K562 (cell line): ENCODE measurements at regions not wholly inside any gene's neighbourhood (a gene's known extent, or its start where the extent isn't known, plus 50 kb on each side); places are given as distances from the start of the nearest gene placed in this dataset.

Source experiments
- ATAC-seq: fragments of 200-7000 bp; cut with Tn5 transposase; 3 replicates; pipeline ENCODE4 v1.9.1; 2020; ENCODE audit warnings: moderate library complexity
- BruUV-seq: library from RNA; stranded (reverse); fragments of 400-500 nt; replicated peaks from 2 replicates; lab custom pipeline; 2021; lab: Mats Ljungman, UMichigan
- CTCF ChIA-PET: fragments of 300-600 bp; formaldehyde crosslinking; extraction: SDS; loops from one replicate; lab custom pipeline; 2021; ENCODE audit warnings: low intra/inter-chr PET ratio; lab: Yijun Ruan, JAX
- POLR2A ChIA-PET: fragments of 300-600, 350-650 bp; sonication (Branson Sonifier 250); formaldehyde crosslinking; extraction: SDS; loops from one replicate; lab custom pipeline; 2021; ENCODE audit warnings: antibody characterized with exemption, inconsistent platforms; lab: Yijun Ruan, JAX
- DNase-seq, 4 experiments: peaks; one replicate each; pipeline versions ENCODE4 v3.0.0 to v3.0.0-alpha.2; 2011 to 2018; ENCODE audit warnings: low spot score in 3 of 4, mixed read lengths in 3 of 4; ENCODE audit errors: extremely low read depth in 1 of 4
- FAIRE-seq: peaks from 2 replicates; lab custom pipeline; 2011; peaks lifted over from hg19 to GRCh38; lab: Jason Lieb, UNC
- H2AFZ ChIP-seq: 2 replicates; pipeline ENCODE4 v1.6.0; 2011; ENCODE audit warnings: low read depth, low read length, control low read depth, inconsistent platforms
- H3K27ac ChIP-seq: fragments of 200-600 bp; 3 replicates; pipeline ENCODE4 v1.8.0; 2011; ENCODE audit warnings: low read depth, mild to moderate bottlenecking, control low read depth, inconsistent platforms, low read length, moderate library complexity, mixed read lengths; ENCODE audit errors: extremely low read depth
- H3K27me3 ChIP-seq, 2 experiments: fragments of 300-600 bp in 1 of 2; 2 replicates in 1 of 2; 3 replicates in 1 of 2; pipeline versions ENCODE4 v1.6.0 to v1.8.0; 2011; ENCODE audit warnings: inconsistent platforms in 2 of 2, low read length in 2 of 2, mild to moderate bottlenecking in 1 of 2, mixed read lengths in 1 of 2, moderate library complexity in 1 of 2; ENCODE audit not compliant: control insufficient read depth in 2 of 2, insufficient read depth in 2 of 2
- H3K36me3 ChIP-seq: fragments of 300-600 bp; 3 replicates; pipeline ENCODE4 v1.8.0; 2011; ENCODE audit warnings: mild to moderate bottlenecking, low read length, inconsistent platforms; ENCODE audit not compliant: control insufficient read depth, insufficient read depth
- H3K4me1 ChIP-seq, 2 experiments: fragments of 200-600 bp in 1 of 2; replicated peaks in 1 of 2; 2 replicates in 1 of 2; 3 replicates in 1 of 2; pipeline versions ENCODE4 v1.5.1 to v1.8.0; 2011; ENCODE audit warnings: inconsistent platforms in 2 of 2, low read length in 2 of 2, mild to moderate bottlenecking in 1 of 2, mixed read lengths in 1 of 2, moderate library complexity in 1 of 2; ENCODE audit not compliant: control insufficient read depth in 2 of 2, insufficient read depth in 2 of 2
- H3K4me2 ChIP-seq: 2 replicates; pipeline ENCODE4 v1.6.1; 2011; ENCODE audit warnings: low read length, control low read depth, inconsistent platforms, mixed read lengths; ENCODE audit not compliant: insufficient read depth
- H3K4me3 ChIP-seq: fragments of 200-600 bp; sonication (generic), shearing (Covaris generic); 2 replicates; pipeline ENCODE4 v1.5.1; 2016; ENCODE audit warnings: control low read depth, inconsistent platforms
- H3K79me2 ChIP-seq: fragments of 200-600 bp; 3 replicates; pipeline ENCODE4 v1.8.0; 2011; ENCODE audit warnings: low read length, inconsistent platforms; ENCODE audit not compliant: control insufficient read depth, insufficient read depth
- H3K9ac ChIP-seq, 2 experiments: 2 replicates each; pipeline versions ENCODE4 v1.6.0 to v1.6.1; 2011; ENCODE audit warnings: low read depth in 2 of 2, low read length in 2 of 2, control low read depth in 1 of 2, inconsistent platforms in 1 of 2, mild to moderate bottlenecking in 1 of 2, mixed read lengths in 1 of 2; ENCODE audit not compliant: insufficient read depth in 1 of 2
- H3K9me1 ChIP-seq: one replicate; pipeline ENCODE4 v1.6.0; 2011; ENCODE audit warnings: inconsistent platforms, mild to moderate bottlenecking, low read length, moderate library complexity; ENCODE audit not compliant: control insufficient read depth, insufficient read depth
- H3K9me3 ChIP-seq: replicated peaks from 2 replicates; pipeline ENCODE4 v1.5.1; 2011; ENCODE audit warnings: low read depth, low read length, inconsistent platforms; ENCODE audit not compliant: control insufficient read depth, insufficient read depth
- H4K20me1 ChIP-seq: replicated peaks from 2 replicates; pipeline ENCODE4 v1.6.1; 2011; ENCODE audit warnings: low read length, inconsistent platforms, mixed read lengths; ENCODE audit not compliant: control insufficient read depth, insufficient read depth
- HMG20B ChIP-seq: fragments of 250-450 bp; sonication (Bioruptor Pico); IDR thresholded peaks from 2 replicates; pipeline ENCODE4 v1.5.0; 2021; ENCODE audit warnings: mild to moderate bottlenecking
- MECOM ChIP-seq: fragments of 250-450 bp; sonication (Bioruptor Pico); IDR thresholded peaks from 2 replicates; pipeline ENCODE4 v1.8.0; 2022; ENCODE audit warnings: inconsistent platforms
- RB1 ChIP-seq: fragments of 450-650 bp; IDR thresholded peaks from 2 replicates; pipeline ENCODE4 v1.6.1; 2017; ENCODE audit warnings: low read depth, mild to moderate bottlenecking
- RBM34 ChIP-seq: fragments of 200-400 bp; formaldehyde crosslinking; IDR thresholded peaks from 2 replicates; pipeline ENCODE4 v1.6.1; 2018; ENCODE audit warnings: low read length, borderline replicate concordance; ENCODE audit not compliant: insufficient read depth
- RFX5 ChIP-seq: IDR thresholded peaks from 2 replicates; pipeline ENCODE4 v1.6.1; 2011; ENCODE audit warnings: low read depth, mild to moderate bottlenecking, improper control_type of control experiment, low read length
- SPI1 ChIP-seq: IDR thresholded peaks from 2 replicates; pipeline ENCODE4 v1.6.1; 2011; ENCODE audit warnings: low read depth, low read length, control low read depth, borderline replicate concordance
- SREBF1 ChIP-seq: fragments of 150-350 bp; IDR thresholded peaks from 2 replicates; pipeline ENCODE4 v1.6.1; 2014; ENCODE audit warnings: antibody characterized with exemption, low read depth, low read length, borderline replicate concordance
- ZBED1 ChIP-seq: IDR thresholded peaks from 2 replicates; pipeline ENCODE4 v1.6.1; 2014
- ZBTB1 ChIP-seq: sonication (generic); formaldehyde crosslinking; IDR thresholded peaks from 2 replicates; pipeline ENCODE4 v1.8.1; 2023; ENCODE audit warnings: missing genetic modification reagents, low read depth, mild to moderate bottlenecking, borderline replicate concordance
- ZNF174 ChIP-seq: fragments of 250-450 bp; sonication (Bioruptor Pico); IDR thresholded peaks from 2 replicates; pipeline ENCODE4 v1.4.0; 2020; ENCODE audit warnings: mild to moderate bottlenecking
- whole genome bisulfite sequencing: fragments of 100-300 bp; shearing (Covaris generic); methylation state at CpG from one replicate; pipeline ENCODE4 v1.1.6; 2016; ENCODE audit warnings: low coverage, mixed read lengths; ENCODE audit not compliant: insufficient coverage; ENCODE audit errors: missing lambda C conversion rate; 5-methylcytosine and 5-hydroxymethylcytosine counted together
- in situ Hi-C: fragments of 300-500 bp; cut with MboI; formaldehyde crosslinking; loops from 4 replicates; pipeline ENCODE4 v1.15.0; 2018; ENCODE audit warnings: inconsistent platforms, mixed read lengths
- intact Hi-C: fragments of 100-400 bp; cut with micrococcal nuclease; formaldehyde crosslinking; loops from 2 replicates; pipeline ENCODE4 v1.14.2; 2022
- TF ChIP-seq, protein P1 (sequence below): fragments of 250-450 bp; sonication (Bioruptor Pico); IDR thresholded peaks from 2 replicates; pipeline ENCODE4 v1.5.1; 2021; ENCODE audit warnings: mild to moderate bottlenecking
- TF ChIP-seq, protein P2 (sequence below): fragments of 450-650 bp; IDR thresholded peaks from 2 replicates; pipeline ENCODE4 v1.6.1; 2014; ENCODE audit warnings: low read depth, mild to moderate bottlenecking, moderate library complexity, borderline replicate concordance
- TF ChIP-seq, protein P3 (sequence below): fragments of 450-650 bp; formaldehyde crosslinking; IDR thresholded peaks from 2 replicates; pipeline ENCODE4 v1.4.0; 2022; ENCODE audit warnings: missing genetic modification characterization
- TF ChIP-seq, protein P4 (sequence below): fragments of 450-650 bp; IDR thresholded peaks from 2 replicates; pipeline ENCODE4 v1.7.1; 2018; ENCODE audit warnings: mild to moderate bottlenecking, low read depth; ENCODE audit not compliant: partially characterized antibody

DNA sequence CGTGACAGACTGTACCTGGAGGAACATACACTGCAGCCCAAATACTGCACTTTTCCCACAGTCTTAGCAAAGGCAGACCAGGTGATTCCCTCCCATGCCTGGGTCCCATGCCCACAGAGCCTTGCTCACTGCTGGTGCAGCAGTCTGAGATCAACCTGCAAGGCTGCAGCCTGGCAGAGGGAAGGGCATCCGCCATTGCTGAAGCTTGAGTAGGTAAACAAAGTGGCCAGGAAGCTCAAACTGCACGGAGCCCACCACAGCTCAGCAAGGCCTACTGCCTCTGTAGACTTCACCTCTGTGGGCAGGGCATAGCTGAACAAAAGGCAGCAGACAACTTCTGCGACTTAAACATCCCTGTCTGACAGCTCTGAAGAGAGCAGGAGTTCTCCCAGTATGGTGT is 597.8 kb upstream of the MBL2 start (continued):
- no peak for TF ChIP-seq ZBTB1 (CRISPR knock-in tag)

DNA sequence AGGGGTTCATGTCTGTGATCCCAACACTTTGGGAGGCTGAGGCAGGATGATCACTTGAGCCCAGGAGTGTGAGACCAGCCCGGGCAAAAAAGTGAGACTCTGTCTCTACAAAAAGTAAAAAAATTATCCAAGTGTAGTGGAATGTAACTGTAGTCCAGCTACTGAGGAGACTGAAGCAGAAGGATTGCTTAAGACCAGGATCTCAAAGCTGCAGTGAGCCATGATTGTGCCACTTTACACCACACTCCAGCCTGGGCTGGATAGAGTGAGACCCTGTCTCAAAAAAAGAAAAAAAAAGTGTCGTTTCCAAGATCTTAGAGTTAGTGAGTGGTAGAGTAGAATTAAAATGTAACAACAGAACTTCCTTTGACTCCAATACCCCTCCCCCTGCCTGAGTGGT is 589.4 kb upstream of the MBL2 start:
- ATAC-seq (no peak), DNase-seq (no peak), FAIRE-seq (no peak)
- no TSS peak for BruUV-seq
- WGBS = 0% methylated on average over 2 of the region's 2 CpGs
- no peaks in the 10 kb centered on the region for H3K36me3 ChIP-seq
- H4K20me1 ChIP-seq = no peaks in the 10 kb centered on the region
- H3K27me3 ChIP-seq = no peaks in the 10 kb centered on the region
- intact Hi-C loops (no loop called here), in situ Hi-C loops (no loop called here)
- H3K27ac ChIP-seq = no peak overlapping the region
- H3K4me2 ChIP-seq = no peak overlapping the region
- H3K4me3 ChIP-seq = no peak overlapping the region
- CTCF ChIA-PET = no interaction called here
- H3K79me2 ChIP-seq = no peaks in the 10 kb centered on the region
- no peaks in the 10 kb centered on the region for H3K9me1 ChIP-seq
- POLR2A ChIA-PET = no interaction called here
- no peaks in the 10 kb centered on the region for H3K9me3 ChIP-seq
- no peak overlapping the region for H3K9ac ChIP-seq
- H2AFZ ChIP-seq = no peak overlapping the region
- H3K4me1 ChIP-seq = no peaks in the 10 kb centered on the region
- TF ChIP-seq, protein P1, sequence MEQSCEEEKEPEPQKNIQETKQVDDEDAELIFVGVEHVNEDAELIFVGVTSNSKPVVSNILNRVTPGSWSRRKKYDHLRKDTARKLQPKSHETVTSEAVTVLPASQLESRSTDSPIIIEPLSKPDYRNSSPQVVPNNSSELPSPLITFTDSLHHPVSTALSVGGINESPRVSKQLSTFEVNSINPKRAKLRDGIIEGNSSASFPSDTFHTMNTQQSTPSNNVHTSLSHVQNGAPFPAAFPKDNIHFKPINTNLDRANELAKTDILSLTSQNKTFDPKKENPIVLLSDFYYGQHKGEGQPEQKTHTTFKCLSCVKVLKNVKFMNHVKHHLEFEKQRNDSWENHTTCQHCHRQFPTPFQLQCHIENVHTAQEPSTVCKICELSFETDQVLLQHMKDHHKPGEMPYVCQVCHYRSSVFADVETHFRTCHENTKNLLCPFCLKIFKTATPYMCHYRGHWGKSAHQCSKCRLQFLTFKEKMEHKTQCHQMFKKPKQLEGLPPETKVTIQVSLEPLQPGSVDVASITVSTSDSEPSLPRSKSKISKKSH = no peak
- TF ChIP-seq RFX5 = no peak
- TF ChIP-seq, protein P2, sequence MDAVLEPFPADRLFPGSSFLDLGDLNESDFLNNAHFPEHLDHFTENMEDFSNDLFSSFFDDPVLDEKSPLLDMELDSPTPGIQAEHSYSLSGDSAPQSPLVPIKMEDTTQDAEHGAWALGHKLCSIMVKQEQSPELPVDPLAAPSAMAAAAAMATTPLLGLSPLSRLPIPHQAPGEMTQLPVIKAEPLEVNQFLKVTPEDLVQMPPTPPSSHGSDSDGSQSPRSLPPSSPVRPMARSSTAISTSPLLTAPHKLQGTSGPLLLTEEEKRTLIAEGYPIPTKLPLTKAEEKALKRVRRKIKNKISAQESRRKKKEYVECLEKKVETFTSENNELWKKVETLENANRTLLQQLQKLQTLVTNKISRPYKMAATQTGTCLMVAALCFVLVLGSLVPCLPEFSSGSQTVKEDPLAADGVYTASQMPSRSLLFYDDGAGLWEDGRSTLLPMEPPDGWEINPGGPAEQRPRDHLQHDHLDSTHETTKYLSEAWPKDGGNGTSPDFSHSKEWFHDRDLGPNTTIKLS = no peak
- TF ChIP-seq, protein P3, sequence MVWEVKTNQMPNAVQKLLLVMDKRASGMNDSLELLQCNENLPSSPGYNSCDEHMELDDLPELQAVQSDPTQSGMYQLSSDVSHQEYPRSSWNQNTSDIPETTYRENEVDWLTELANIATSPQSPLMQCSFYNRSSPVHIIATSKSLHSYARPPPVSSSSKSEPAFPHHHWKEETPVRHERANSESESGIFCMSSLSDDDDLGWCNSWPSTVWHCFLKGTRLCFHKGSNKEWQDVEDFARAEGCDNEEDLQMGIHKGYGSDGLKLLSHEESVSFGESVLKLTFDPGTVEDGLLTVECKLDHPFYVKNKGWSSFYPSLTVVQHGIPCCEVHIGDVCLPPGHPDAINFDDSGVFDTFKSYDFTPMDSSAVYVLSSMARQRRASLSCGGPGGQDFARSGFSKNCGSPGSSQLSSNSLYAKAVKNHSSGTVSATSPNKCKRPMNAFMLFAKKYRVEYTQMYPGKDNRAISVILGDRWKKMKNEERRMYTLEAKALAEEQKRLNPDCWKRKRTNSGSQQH (CRISPR knock-in tag) = no peak
- TF ChIP-seq, protein P4, sequence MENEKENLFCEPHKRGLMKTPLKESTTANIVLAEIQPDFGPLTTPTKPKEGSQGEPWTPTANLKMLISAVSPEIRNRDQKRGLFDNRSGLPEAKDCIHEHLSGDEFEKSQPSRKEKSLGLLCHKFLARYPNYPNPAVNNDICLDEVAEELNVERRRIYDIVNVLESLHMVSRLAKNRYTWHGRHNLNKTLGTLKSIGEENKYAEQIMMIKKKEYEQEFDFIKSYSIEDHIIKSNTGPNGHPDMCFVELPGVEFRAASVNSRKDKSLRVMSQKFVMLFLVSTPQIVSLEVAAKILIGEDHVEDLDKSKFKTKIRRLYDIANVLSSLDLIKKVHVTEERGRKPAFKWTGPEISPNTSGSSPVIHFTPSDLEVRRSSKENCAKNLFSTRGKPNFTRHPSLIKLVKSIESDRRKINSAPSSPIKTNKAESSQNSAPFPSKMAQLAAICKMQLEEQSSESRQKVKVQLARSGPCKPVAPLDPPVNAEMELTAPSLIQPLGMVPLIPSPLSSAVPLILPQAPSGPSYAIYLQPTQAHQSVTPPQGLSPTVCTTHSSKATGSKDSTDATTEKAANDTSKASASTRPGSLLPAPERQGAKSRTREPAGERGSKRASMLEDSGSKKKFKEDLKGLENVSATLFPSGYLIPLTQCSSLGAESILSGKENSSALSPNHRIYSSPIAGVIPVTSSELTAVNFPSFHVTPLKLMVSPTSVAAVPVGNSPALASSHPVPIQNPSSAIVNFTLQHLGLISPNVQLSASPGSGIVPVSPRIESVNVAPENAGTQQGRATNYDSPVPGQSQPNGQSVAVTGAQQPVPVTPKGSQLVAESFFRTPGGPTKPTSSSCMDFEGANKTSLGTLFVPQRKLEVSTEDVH = no peak
- no peak for TF ChIP-seq SREBF1
- TF ChIP-seq HMG20B (CRISPR knock-in tag) = no peak
- no peak for TF ChIP-seq ZBED1
- no peak for TF ChIP-seq SPI1
- no peak for TF ChIP-seq MECOM (CRISPR knock-in tag)
- TF ChIP-seq RB1 = no peak
- TF ChIP-seq ZNF174 (CRISPR knock-in tag) = no peak
- TF ChIP-seq RBM34 = no peak
